Superior temporal gyrus (tissue), 1 donor: ENCODE measurements at regions not wholly inside any gene's neighbourhood (a gene's known extent, or its start where the extent isn't known, plus 50 kb on each side); places are given as distances from the start of the nearest gene placed in this dataset.
"Not testable (repeated sequence)": the region's sequence is repeated elsewhere in the genome, so short reads cannot be mapped to it uniquely, and the experiment has no call there.

Experiments
- DNase-seq: peaks from one replicate; pipeline ENCODE4 v3.0.0-alpha.2; 2016; ENCODE audit errors: extremely low spot score

GRCh38 chr5:167378894-167379723 is 912.3 kb upstream of the WWC1 start:
- DNase-seq = no peak

- no peak for DNase-seq
Observed at GRCh38 chr5:167381457-167381856, 910.0 kb upstream of the WWC1 start.

GRCh38 chr5:167389537-167389936 is 901.9 kb upstream of the WWC1 start:
- no peak for DNase-seq

- DNase-seq = not testable (repeated sequence)
Observed at GRCh38 chr5:167391286-167391685, 900.2 kb upstream of the WWC1 start.

GRCh38 chr5:167392240-167392639 is 899.2 kb upstream of the WWC1 start:
- no peak for DNase-seq

GRCh38 chr5:167393358-167393757 is 898.1 kb upstream of the WWC1 start:
- no peak for DNase-seq

GRCh38 chr5:167402671-167403070 is 888.8 kb upstream of the WWC1 start:
- no peak for DNase-seq

- no peak for DNase-seq
Observed at GRCh38 chr5:167406513-167406912, 884.9 kb upstream of the WWC1 start.

- DNase-seq = no peak
Observed at GRCh38 chr5:167412556-167412955, 878.9 kb upstream of the WWC1 start.

- DNase-seq = no peak
Observed at GRCh38 chr5:167413506-167413905, 877.9 kb upstream of the WWC1 start.

- no peak for DNase-seq
Observed at GRCh38 chr5:167414611-167415010, 876.8 kb upstream of the WWC1 start.

- no peak for DNase-seq
Observed at GRCh38 chr5:167415779-167416746, 875.4 kb upstream of the WWC1 start.

- no peak for DNase-seq
Observed at GRCh38 chr5:167417662-167418061, 873.8 kb upstream of the WWC1 start.

GRCh38 chr5:167425161-167425560 is 866.3 kb upstream of the WWC1 start:
- no peak for DNase-seq

- DNase-seq = no peak
Observed at GRCh38 chr5:167426501-167426900, 864.9 kb upstream of the WWC1 start.

GRCh38 chr5:167427641-167428040 is 863.8 kb upstream of the WWC1 start:
- DNase-seq = not testable (repeated sequence)

GRCh38 chr5:167440846-167441245 is 850.6 kb upstream of the WWC1 start:
- no peak for DNase-seq

- DNase-seq = no peak
Observed at GRCh38 chr5:167442922-167443321, 848.5 kb upstream of the WWC1 start.

GRCh38 chr5:167447466-167448375 is 843.7 kb upstream of the WWC1 start:
- no peak for DNase-seq

GRCh38 chr5:167448376-167448775 is 843.1 kb upstream of the WWC1 start:
- no peak for DNase-seq

GRCh38 chr5:167451076-167451475 is 840.4 kb upstream of the WWC1 start:
- DNase-seq = no peak

GRCh38 chr5:167452136-167452535 is 839.3 kb upstream of the WWC1 start:
- no peak for DNase-seq
